HG02571 (cell line): ENCODE measurements at regions not wholly inside any gene's neighbourhood (a gene's known extent, or its start where the extent isn't known, plus 50 kb on each side); places are given as distances from the start of the nearest gene placed in this dataset.

Experiments
- ATAC-seq: cut with Tn5 transposase; IDR thresholded peaks from one replicate; pipeline ENCODE4 v1.9.1; 2021; ENCODE audit warnings: mild to moderate bottlenecking, moderate library complexity; ENCODE audit not compliant: unreplicated experiment

DNA sequence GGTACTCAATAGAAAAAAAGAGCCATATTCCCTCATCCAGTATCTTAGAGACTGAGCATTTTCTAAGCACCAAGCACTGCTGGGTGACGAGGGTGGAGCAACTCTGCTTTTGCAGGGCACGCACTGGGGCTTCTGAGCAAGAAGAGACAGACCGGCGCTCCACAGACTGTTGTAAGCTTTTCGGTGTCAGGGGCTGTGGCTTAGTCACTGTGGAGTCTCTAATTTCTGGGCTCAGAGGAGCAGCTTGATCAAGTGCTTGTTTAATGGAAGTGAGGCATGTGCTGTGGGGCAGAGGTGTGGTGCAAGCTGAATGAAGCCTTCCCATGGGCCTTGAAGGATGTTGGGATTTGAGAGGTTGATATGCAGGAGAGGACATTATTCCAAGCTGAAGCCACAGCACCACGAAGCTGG is 227.1 kb downstream of the MYCN start:
- no peak for ATAC-seq

DNA sequence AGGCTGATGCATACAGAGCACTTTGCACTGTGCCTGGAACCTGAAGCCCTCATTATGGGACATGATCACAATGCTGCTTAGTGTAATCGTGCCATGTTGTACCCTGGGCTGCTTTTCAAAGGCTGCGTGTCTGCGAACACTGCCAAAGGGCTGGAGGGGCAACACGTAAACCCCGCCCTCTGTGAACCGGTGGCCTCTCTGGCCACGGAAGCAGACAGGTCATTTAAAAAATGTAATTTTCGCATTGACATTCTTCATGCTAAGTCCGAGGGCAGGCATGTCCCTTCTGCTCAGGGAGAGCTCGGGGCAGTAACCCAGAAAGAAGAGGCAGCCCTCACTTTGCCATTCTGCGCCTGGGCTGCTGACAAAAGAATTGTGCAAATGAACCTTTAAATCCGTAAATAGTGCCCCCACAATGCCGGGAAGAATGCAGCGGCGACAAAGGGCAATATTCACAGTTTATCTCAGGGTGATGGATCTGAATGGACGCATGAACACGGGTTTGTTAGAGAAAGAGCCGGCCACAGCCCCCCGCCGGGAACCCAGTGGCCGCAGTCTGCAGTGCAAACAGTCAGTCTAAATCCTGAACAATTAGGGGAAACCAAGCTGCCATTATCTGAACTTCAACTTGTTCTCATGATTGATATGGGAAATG is 226.1 kb downstream of the MYCN start:
- no peak for ATAC-seq

DNA sequence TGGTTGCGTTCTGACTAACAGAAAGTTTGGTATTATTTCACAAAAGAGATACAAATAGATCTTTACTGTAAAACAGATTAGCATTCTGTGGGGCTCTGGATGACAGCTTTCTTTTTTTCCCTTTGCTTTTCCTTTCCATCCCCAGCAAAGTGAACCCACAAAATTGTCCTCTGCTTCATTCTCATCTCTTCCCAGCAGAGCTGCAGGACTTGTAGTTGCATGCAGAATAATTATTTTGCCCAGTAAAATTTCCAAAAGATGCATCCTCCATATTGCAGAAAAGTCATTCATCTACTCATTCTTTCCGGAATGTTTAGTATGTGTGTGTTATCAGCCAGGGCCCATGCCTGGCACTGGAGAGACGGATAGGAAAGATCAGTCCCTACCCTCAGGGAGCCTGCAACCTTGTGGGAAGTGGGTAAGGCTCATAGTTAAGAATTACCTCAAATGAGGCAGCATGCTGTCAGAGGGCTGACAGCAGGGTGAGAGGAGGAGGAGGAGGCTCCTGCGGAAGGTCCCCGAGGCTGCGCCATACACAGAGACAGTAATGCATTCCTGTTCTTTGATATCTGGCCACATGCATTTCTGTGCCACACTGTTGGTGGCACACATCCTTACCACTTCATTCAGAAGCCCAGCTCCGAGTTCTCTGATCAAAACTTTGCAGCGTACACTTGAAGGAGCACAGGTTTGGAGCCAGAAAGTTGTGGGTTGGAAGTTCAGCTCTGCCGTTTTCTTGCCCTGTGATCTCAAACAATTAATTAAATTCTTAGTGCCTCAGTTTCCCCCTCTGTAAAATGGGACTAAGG is 225.4 kb downstream of the MYCN start:
- ATAC-seq = no peak

DNA sequence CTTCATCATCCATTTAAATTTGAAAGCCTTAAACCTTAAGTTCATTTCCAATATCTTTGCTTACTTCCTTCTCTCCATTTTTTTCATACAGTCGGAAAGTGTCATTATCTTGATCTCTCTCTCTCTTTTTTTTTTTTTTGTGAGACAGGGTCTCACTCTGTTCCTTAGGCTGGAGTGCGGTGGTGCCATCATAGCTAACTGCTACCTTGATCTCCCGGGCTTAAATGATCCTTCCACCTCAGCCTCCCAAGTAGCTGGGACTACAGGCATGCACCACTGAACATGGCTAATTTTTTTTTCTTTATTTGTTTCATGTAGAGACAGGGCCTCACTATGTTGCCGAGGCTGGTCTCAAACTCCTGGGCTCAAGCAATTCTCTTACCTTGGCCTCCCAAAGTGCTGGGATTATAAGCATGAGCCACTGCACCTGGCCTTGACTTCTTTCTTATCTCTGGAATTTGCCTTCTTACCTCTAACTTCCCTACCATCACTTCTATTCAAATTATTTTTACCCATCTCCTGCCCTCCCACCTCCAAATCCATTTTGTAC is 222.2 kb downstream of the MYCN start:
- no peak for ATAC-seq

DNA sequence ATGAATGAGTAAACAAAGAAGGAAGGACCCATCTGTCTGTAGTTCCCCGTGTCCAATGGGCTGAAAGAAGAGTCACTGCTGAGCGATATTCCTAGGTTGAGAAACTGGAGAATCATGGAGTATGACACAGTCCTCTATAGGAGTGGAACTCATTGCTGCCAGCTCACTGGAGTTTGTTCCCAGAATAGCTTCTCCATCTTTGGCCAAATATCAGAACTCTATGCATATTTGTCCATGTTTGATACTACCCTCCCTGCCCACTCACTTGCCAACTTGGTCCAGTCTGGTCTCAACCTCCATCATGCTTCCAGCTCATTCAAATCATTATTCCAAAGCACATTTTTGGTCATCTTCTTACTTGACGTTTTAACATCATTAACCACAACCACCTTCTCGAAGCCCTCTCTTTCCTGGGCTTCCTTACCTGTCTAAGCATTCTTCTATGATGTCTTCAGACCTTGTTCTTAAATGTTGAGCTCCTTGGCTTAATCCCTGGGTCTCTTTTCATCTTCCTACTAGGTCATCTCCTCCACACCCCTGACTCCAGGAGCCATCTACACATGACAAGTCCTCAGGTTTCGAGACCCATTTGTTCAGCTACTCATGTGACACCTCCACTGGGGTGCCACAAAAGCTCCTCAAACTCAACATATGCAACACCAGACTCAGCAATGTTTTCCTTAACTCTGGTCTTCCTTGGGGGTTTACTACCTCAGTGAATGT is 221.6 kb downstream of the MYCN start:
- ATAC-seq = no peak

DNA sequence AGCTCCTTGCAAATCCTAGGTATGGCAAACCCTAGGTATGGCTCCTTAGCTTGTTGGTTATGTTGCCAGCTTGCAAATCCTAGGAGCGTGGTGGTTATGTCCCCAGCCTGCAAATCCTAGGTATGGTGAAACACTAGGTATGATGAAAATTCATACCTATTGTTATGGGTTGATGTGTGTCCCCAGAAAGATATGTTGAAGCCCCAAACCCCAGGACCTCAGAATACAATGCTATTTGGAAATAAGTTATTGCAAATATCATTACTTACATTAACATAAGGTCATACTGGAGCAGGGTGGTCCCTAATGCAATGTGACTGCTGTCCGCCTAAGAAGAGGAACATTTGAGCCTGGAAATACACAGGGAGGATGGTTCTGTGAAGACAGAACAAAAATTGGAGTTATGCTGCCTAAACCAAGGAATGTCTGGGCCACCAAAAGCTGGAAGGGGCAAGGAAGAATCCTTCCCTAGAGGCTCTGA is 220.8 kb downstream of the MYCN start:
- no peak for ATAC-seq

DNA sequence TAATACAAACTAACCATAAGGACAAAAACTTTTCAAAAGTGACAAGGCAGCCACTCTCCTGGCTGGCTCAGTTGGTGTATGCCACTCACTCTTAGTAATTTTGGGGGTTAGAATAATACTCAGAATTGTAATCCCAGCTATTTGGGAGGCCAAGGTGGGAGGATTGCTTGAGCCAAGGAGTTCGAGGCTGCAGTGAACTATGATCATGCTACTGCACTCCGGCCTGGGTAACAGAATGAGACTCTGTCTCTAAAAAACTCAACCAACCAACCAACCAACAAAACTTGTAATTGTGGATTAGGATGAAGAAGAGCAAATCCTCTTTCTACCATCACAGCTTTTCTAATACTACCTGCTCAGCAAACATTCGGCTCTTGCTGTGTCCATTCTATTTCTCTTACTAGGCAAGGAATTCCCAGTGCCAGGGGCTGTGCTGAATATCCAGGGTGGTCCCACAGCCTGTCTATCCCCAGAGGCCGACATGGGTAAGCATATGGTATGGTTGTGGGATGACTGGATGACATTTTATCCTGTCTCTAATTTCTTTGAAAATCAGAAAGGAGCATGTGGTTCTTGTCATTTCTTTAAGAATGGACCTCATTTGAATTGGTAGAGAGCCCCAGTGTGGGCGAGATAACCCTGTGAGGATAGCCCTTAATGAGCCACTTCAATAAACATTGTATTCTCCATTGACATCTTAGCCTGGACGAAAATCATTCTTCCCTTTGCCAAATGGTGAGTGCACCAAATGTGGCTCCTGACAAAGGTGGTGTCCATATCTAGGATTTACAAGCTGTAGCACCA is 220.1 kb downstream of the MYCN start:
- no peak for ATAC-seq

DNA sequence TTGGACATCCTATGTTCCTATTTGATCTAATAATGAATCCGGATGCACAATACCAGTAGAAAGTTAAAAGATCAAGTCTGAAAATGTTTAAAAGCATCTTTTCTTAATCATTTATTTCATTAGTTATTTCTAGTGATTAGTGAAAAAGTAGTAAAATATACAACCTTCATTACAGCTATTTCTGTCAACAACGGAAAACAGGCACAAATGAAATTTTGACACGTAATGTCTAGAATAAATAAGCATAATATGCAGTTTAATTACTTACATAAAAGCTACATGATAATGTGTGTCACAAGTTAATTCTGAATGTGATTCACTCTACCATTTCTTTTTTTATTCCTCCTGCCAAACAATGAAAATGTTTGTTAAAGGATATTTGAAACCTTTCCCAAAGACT is 216.1 kb downstream of the MYCN start:
- ATAC-seq = no peak

DNA sequence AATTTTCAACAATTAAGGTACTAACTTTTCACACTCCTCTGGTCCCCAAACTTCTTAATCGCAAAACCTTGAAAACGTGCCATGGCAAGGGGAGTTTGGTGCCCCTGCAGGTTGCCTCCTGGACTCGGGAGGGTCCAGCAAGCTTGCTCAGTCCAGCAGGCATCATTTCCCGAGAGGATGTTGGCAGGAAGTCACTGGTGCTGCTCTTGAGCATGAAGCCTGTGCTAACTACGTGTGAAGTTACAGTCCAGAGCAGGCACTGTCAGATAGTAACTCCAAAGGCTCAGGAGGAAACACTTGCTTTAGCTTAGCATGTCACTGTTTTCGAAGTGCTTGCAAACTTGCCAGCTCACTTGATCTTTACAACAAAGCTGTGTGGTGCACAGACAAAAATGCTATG is 215.4 kb downstream of the MYCN start:
- no peak for ATAC-seq

DNA sequence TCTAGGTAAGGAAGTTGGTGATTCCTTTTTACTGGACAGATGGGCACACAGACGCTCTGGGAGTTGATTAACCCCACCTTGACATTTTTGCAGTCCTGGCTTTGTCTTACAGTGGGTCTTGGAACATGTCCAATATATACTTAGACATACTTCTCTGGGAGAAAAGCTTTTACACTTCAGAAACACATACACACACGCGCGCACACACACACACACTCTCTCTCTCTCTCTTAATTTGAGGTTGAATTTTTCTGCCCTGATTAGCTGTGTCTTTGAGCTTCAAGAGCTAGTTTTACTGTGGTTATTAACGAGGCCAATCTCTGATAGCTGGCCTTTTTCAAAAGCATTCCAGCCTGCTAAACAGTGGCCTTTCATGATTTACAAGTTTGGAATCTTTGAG is 215.0 kb downstream of the MYCN start:
- no peak for ATAC-seq

DNA sequence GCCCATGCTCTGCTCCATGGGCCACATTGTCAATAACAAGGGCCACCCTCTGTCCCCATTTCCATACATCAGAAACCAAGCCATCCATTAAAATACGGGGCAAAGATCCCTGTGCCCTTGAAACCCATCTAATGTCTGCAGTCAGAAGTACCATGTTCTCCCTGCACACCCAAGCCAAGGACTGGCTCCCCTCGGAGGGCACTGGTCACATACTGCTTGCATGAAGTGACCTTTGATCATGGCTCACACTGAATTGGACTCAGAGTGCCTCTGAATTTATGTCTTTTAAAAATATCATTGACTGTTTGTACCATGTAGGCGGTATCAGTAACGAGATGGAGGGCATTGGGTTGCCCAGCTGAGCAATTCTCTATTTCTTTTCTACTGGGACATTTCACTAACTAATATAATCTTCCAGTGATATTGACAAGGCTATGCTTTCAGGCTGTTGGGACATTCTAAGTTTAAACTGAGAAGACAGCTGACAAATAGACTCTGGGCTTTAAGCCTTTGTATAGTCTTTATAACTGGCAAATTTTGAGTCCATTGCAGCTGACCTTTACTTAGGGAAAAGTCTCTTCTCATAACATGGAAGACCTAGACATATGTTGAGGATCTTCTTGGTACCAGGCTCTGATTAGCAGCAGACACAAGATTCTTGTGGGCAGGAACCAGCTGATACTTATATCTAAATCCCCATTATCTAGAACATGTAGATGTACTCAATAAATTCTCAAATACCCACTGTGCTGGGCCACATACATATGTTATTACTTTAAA is 214.3 kb downstream of the MYCN start:
- ATAC-seq = no peak

DNA sequence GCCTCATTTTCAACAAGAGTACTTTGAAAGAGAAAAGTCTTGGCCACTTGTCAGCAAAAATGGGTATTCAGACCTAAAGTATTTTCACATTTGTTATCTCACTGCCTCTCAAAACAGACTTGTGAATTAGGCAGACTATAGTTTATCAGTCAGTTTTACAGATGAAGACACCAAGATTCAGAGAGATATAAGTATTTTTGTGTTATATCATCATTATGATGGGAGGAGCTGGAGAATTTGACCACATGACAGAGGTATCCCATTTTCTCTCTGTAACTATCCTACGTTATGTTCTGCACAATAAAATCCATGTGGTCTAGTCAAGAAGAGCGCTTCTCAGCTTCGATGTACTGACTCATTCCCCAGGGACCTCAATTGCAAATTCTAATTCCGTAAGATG is 213.7 kb downstream of the MYCN start:
- no peak for ATAC-seq

DNA sequence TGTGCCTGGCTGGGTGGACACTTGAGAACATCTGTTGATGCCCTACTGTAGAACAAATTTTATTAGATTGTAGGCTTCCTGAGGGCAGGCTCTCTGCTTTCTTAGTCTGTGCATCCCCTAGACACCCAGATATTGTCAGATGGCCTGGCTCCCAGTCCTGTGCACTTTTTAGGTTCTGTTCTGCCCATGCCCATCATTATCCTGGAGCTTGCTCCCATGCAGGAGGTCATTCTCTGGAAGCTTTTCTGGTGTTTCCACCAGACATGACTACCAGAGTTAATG is 213.3 kb downstream of the MYCN start:
- no peak for ATAC-seq

DNA sequence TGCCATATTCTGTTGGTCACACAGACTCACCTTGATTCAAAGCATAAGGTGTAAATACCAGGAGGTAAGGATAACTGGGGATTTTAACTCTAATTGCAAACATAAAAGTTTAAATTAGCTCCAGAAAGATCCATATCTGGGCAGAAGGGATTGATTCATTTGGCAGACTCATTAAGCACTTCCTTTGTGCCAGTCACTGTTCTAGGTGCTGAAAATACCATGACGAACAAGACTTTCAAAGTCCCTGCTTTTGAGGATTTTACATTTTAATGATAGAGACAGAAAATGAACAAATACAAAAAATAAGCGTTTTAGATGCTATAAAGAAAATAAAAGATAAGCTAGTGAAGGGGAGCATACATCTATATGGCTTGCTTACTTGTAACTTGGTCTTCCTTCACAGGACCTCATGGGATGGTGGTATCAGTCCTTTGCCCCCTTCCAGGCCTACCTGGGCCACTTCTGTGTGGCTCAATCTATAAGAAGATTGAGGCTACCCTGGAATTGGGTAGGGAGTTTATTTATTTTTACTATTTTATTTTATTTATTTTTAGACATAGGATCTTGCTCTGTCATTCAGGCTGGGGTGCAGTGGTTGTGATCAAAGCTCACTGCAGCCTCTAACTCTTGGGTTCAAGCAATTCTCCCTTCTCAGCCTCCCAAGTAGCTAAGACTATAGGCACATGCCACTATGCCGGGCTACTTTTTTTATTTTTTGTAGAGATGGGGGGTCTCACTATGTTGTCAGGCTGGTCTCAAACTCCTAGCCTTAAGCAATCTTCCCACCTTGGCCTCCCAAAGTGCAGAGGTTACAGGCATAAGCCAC is 212.8 kb downstream of the MYCN start:
- ATAC-seq = no peak

DNA sequence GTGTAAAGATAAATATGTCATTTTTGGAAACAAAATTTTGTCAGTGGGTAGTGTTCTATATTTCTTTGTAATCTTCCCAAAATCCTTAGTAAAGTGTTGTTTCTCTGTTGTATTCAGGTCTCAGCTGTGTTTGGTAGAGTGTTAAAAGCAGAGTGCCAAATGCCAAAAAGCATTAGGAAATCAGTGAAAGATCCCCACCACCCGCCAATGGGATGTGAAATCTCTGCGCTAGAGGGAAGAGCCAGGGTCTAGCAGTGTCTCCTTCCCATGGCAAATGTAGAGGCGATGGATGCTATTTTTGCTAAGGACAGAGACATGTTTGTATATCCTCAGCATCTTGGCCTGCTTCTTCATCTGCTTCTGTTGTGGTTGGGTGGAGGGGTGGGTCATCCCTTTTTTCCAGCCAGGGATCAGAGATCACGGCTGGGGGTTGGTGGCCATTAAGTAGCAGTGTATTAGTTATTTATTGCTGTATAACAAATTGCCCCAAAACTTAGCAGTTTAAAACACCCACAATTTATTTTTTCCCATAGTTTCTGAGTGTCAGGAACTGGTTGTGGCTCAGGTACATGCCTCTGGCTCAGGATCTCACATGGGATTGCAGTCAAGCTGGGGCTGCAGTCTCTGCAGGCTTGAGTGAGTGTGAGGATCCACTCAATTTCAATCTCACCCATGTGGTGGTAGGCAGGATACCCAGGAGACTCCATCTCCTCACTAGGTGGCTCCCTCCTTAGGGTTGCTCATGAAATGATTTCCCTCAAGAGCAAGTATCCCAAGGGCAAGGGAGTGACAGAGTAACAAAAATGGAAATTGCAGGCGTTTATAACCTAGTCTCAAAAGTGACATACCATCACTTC is 211.9 kb downstream of the MYCN start:
- no peak for ATAC-seq

DNA sequence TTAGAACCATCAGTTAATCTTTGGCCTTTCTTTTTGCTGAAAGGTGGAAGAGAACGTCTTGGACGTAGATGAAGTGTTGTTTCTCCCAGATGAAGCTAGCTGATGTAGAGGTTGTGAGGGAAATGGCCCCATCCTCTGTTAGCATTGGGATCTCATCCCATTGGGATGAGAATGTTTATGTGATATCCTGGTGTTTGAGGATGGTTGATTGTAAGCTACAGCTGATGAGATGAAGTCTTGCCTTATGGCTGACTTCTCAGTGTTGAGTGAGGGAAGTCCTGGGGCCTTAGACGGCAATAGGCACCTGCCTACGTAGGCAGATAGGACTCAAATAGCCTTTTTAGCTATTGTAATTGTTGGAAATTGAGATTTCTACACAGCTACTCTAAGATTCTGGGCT is 211.3 kb downstream of the MYCN start:
- no peak for ATAC-seq

DNA sequence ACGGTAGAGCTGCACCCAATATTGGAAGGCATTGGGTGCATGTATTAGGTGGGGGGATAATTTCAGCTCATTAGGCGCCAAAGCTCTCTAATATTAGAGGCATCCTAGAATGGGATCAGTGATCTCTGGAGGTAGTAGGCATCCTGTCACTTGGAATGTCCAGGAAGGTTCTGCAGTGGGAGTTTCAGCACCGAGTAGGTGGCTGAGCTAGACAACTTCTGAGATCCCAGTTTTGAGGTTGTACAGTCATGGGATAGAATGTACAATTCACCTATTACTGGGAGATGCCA is 210.9 kb downstream of the MYCN start:
- no peak for ATAC-seq

DNA sequence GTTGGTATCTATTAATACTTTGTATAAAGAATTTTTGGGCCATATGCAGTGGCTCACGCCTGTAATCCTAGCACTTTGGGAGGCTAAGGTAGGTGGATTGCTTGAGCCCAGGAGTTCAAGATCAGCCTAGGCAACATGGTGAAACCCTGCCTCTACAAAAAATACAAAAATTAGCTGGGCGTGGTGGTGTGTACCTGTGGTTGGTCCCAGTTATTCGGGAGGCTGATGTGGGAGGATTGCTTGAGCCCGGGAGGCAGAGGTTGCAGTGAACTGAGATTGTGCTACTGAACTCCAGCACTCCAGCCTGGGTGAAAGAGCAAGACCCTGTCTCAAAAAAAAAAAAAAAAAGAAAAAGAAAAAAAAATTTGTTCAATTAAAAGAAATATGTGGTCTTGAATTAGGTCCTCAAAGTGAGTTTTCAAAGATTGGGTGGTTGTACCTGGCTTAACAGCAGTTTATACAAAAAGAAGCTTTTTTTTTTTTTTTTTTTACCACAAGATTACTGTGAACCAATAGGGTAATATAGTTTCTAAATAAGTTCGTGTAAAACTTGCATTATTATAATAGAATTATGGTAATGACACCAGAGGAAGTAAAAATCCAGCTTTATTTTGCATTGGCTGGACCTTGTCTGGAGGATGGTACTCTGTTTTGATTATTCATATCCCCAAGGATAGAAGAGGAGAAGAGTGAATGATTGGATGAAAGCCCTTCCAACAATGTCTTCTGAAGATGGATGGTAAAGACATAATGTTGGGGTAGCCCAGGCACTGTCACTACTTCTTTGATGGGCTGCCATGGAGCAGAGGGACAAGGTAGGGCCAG is 210.3 kb downstream of the MYCN start:
- ATAC-seq = no peak
